HCT116 (cell line): ENCODE measurements at regions not wholly inside any gene's neighbourhood (a gene's known extent, or its start where the extent isn't known, plus 50 kb on each side); places are given as distances from the start of the nearest gene placed in this dataset.

Experiments
- ATAC-seq: fragments of 200-7000 bp; cut with Tn5 transposase; 2 replicates; pipeline ENCODE4 v1.9.1; 2020; ENCODE audit warnings: mild to moderate bottlenecking, moderate library complexity
- BruUV-seq: library from RNA; stranded (reverse); fragments of 400-500 nt; replicated peaks from 2 replicates; lab custom pipeline; 2021; lab: Mats Ljungman, UMichigan
- CTCF ChIA-PET: fragments of 300-600 bp; sonication (Branson Sonifier 250); formaldehyde crosslinking; loops from one replicate; lab custom pipeline; 2021; ENCODE audit warnings: antibody characterized with exemption; lab: Charles Lee
- POLR2A ChIA-PET: fragments of 300-600, 350-600 bp; sonication (Branson Sonifier 250); formaldehyde crosslinking; loops from one replicate; lab custom pipeline; 2021; ENCODE audit warnings: antibody characterized with exemption; lab: Charles Lee
- RAD21 ChIA-PET, 2 experiments: fragments of 300-600 bp; sonication (Branson Sonifier 250); formaldehyde crosslinking; loops; one replicate each; lab custom pipeline; 2023; ENCODE audit warnings: low total read pairs in 2 of 2; ENCODE audit not compliant: uncharacterized antibody in 2 of 2, unreplicated experiment in 2 of 2, low non-redundant PET in 1 of 2; lab: Charles Lee
- DNase-seq: peaks from one replicate; pipeline ENCODE4 v3.0.0-alpha.2; 2010; ENCODE audit warnings: low read depth, low spot score
- H2AFZ ChIP-seq: fragments of 200-600 bp; shearing (Covaris generic), sonication (generic); 2 replicates; pipeline ENCODE4 v1.6.1; 2017; ENCODE audit warnings: low read depth, mixed run types, mixed read lengths, antibody characterized with exemption, low read length; ENCODE audit not compliant: poor library complexity, severe bottlenecking
- H3K27ac ChIP-seq: 2 replicates; pipeline ENCODE4 v1.5.1; 2012; ENCODE audit warnings: low read depth, low read length
- H3K27me3 ChIP-seq: fragments of 200-600 bp; sonication (generic); 2 replicates; pipeline ENCODE4 v1.6.1; 2016; ENCODE audit warnings: mixed run types, low read length, mixed read lengths; ENCODE audit not compliant: insufficient read depth
- H3K36me3 ChIP-seq, 2 experiments: fragments of 200-500 bp in 1 of 2; fragments of 200-600 bp in 1 of 2; sonication (Bioruptor generic) in 1 of 2; sonication (generic) in 1 of 2; 2 replicates each; pipeline versions ENCODE4 v1.5.1 to v1.6.1; 2014 to 2016; ENCODE audit warnings: low read length in 2 of 2, inconsistent platforms in 1 of 2, mixed read lengths in 1 of 2, mixed run types in 1 of 2; ENCODE audit not compliant: insufficient read depth in 2 of 2, control insufficient read depth in 1 of 2
- H3K4me1 ChIP-seq, 2 experiments: fragments of 200-600 bp in 1 of 2; sonication (generic) in 1 of 2; 2 replicates each; pipeline versions ENCODE4 v1.5.1 to v1.6.1; 2012 to 2017; ENCODE audit warnings: low read length in 2 of 2, inconsistent platforms in 1 of 2, mild to moderate bottlenecking in 1 of 2, mixed read lengths in 1 of 2, mixed run types in 1 of 2, moderate library complexity in 1 of 2; ENCODE audit not compliant: insufficient read depth in 2 of 2, control insufficient read depth in 1 of 2
- H3K4me2 ChIP-seq: fragments of 200-600 bp; sonication (generic); 2 replicates; pipeline ENCODE4 v1.6.1; 2017; ENCODE audit warnings: mixed run types, low read length, mixed read lengths
- H3K4me3 ChIP-seq, 2 experiments: fragments of 200-600 bp in 1 of 2; sonication (generic) in 1 of 2; replicated peaks in 1 of 2; 2 replicates each; pipeline ENCODE4 v1.5.1; 2011 to 2016; ENCODE audit warnings: low read length in 2 of 2, control low read depth in 1 of 2, low read depth in 1 of 2, mild to moderate bottlenecking in 1 of 2, mixed read lengths in 1 of 2, mixed run types in 1 of 2
- H3K79me2 ChIP-seq: fragments of 200-600 bp; sonication (generic); 2 replicates; pipeline ENCODE4 v1.6.1; 2017; ENCODE audit warnings: mild to moderate bottlenecking, mixed run types, low read length, moderate library complexity, mixed read lengths; ENCODE audit not compliant: insufficient read depth
- H3K9ac ChIP-seq: fragments of 200-600 bp; sonication (generic); 2 replicates; pipeline ENCODE4 v1.6.1; 2016; ENCODE audit warnings: low read length, mixed read lengths
- H3K9me2 ChIP-seq: fragments of 200-600 bp; sonication (generic), shearing (Covaris generic); 2 replicates; pipeline ENCODE4 v1.6.1; 2017; ENCODE audit warnings: mixed run types, mild to moderate bottlenecking, moderate library complexity; ENCODE audit not compliant: insufficient read depth
- H3K9me3 ChIP-seq, 2 experiments: fragments of 200-500 bp in 1 of 2; fragments of 200-600 bp in 1 of 2; sonication (Bioruptor generic) in 1 of 2; sonication (generic) in 1 of 2; 2 replicates each; pipeline ENCODE4 v1.6.1; 2014 to 2017; ENCODE audit warnings: low read length in 2 of 2, mixed read lengths in 2 of 2, inconsistent platforms in 1 of 2, low read depth in 1 of 2, mild to moderate bottlenecking in 1 of 2, mixed run types in 1 of 2, moderate library complexity in 1 of 2; ENCODE audit not compliant: control insufficient read depth in 1 of 2, insufficient read depth in 1 of 2
- H4K20me1 ChIP-seq: fragments of 200-600 bp; sonication (generic), shearing (Covaris generic); 2 replicates; pipeline ENCODE4 v1.6.1; 2017; ENCODE audit warnings: mixed run types, mild to moderate bottlenecking, moderate library complexity; ENCODE audit not compliant: insufficient read depth
- ATF3 ChIP-seq: IDR thresholded peaks from 2 replicates; pipeline ENCODE4 v1.6.1; 2012
- CEBPB ChIP-seq: IDR thresholded peaks from 2 replicates; pipeline ENCODE4 v1.6.1; 2012; ENCODE audit warnings: low read depth
- EGR1 ChIP-seq: IDR thresholded peaks from 2 replicates; pipeline ENCODE4 v1.6.1; 2012; ENCODE audit warnings: low read depth
- ELF1 ChIP-seq: IDR thresholded peaks from 2 replicates; pipeline ENCODE4 v1.6.1; 2012; ENCODE audit warnings: low read depth, borderline replicate concordance
- EZH2 ChIP-seq: fragments of 200-600 bp; sonication (generic); IDR thresholded peaks from 2 replicates; pipeline ENCODE4 v1.6.1; 2017; ENCODE audit warnings: antibody characterized with exemption, mixed run types
- FOSL1 ChIP-seq: IDR thresholded peaks from 2 replicates; pipeline ENCODE4 v1.6.1; 2012; ENCODE audit warnings: low read depth
- JUND ChIP-seq: IDR thresholded peaks from 2 replicates; pipeline ENCODE4 v1.6.1; 2012
- POLR2A ChIP-seq: IDR thresholded peaks from 2 replicates; pipeline ENCODE4 v1.7.0; 2011; ENCODE audit warnings: borderline replicate concordance; ENCODE audit not compliant: insufficient read depth, insufficient read length; ENCODE audit errors: extremely low read depth
- POLR2AphosphoS5 ChIP-seq: IDR thresholded peaks from 2 replicates; pipeline ENCODE4 v1.6.1; 2011; ENCODE audit warnings: mild to moderate bottlenecking, low read depth, low read length, moderate library complexity
- RAD21 ChIP-seq: IDR thresholded peaks from 2 replicates; pipeline ENCODE4 v1.6.1; 2012; ENCODE audit warnings: low read depth, mild to moderate bottlenecking
- SP1 ChIP-seq: IDR thresholded peaks from 2 replicates; pipeline ENCODE4 v1.6.1; 2012; ENCODE audit warnings: low read depth
- YY1 ChIP-seq: IDR thresholded peaks from 2 replicates; pipeline ENCODE4 v1.6.1; 2011; ENCODE audit warnings: low read length, low read depth, moderate library complexity, mild to moderate bottlenecking; ENCODE audit not compliant: insufficient replicate concordance; ENCODE audit errors: extremely low read depth
- ZFX ChIP-seq: fragments of 450-650 bp; IDR thresholded peaks from 2 replicates; pipeline ENCODE4 v1.6.1; 2017
- intact Hi-C: fragments of 100-400 bp; cut with micrococcal nuclease; formaldehyde crosslinking; loops from 2 replicates; pipeline ENCODE4 v1.10.0; 2022
- TF ChIP-seq, protein P1 (sequence below): IDR thresholded peaks from 2 replicates; pipeline ENCODE4 v1.6.1; 2012
- TF ChIP-seq, protein P2 (sequence below): IDR thresholded peaks from 2 replicates; pipeline ENCODE4 v1.6.1; 2012; ENCODE audit warnings: low read depth
- TF ChIP-seq, protein P3 (sequence below): IDR thresholded peaks from 2 replicates; pipeline ENCODE4 v1.6.1; 2011; ENCODE audit warnings: mild to moderate bottlenecking, low read length, moderate library complexity; ENCODE audit not compliant: insufficient replicate concordance; ENCODE audit errors: extremely low read depth

- ChIA-PET RAD21 (no interaction called here), POLR2A (no interaction called here), CTCF (no interaction called here)
- Histone ChIP-seq H3K27ac (no peak overlapping the region), H3K9ac (no peak overlapping the region), H2AFZ (no peak overlapping the region), H4K20me1 (no peaks in the 10 kb centered on the region), H3K4me3 (no peak overlapping the region), H3K27me3 (no peaks in the 10 kb centered on the region), H3K9me3 (no peaks in the 10 kb centered on the region; a peak in 2 of 4 replicates), H3K4me1 (no peaks in the 10 kb centered on the region), H3K4me2 (no peak overlapping the region), H3K36me3 (no peaks in the 10 kb centered on the region), H3K79me2 (no peaks in the 10 kb centered on the region), H3K9me2 (no peaks in the 10 kb centered on the region)
- BruUV-seq, result no TSS peak
- TF ChIP-seq ATF3, result no peak
- TF ChIP-seq POLR2AphosphoS5, result no peak
- no peak for TF ChIP-seq JUND
- TF ChIP-seq, protein P1, sequence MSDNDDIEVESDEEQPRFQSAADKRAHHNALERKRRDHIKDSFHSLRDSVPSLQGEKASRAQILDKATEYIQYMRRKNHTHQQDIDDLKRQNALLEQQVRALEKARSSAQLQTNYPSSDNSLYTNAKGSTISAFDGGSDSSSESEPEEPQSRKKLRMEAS, result no peak
- TF ChIP-seq EGR1, result no peak
- no peak for TF ChIP-seq YY1
- no peak for TF ChIP-seq RAD21
- no peak for TF ChIP-seq SP1
- TF ChIP-seq, protein P2, sequence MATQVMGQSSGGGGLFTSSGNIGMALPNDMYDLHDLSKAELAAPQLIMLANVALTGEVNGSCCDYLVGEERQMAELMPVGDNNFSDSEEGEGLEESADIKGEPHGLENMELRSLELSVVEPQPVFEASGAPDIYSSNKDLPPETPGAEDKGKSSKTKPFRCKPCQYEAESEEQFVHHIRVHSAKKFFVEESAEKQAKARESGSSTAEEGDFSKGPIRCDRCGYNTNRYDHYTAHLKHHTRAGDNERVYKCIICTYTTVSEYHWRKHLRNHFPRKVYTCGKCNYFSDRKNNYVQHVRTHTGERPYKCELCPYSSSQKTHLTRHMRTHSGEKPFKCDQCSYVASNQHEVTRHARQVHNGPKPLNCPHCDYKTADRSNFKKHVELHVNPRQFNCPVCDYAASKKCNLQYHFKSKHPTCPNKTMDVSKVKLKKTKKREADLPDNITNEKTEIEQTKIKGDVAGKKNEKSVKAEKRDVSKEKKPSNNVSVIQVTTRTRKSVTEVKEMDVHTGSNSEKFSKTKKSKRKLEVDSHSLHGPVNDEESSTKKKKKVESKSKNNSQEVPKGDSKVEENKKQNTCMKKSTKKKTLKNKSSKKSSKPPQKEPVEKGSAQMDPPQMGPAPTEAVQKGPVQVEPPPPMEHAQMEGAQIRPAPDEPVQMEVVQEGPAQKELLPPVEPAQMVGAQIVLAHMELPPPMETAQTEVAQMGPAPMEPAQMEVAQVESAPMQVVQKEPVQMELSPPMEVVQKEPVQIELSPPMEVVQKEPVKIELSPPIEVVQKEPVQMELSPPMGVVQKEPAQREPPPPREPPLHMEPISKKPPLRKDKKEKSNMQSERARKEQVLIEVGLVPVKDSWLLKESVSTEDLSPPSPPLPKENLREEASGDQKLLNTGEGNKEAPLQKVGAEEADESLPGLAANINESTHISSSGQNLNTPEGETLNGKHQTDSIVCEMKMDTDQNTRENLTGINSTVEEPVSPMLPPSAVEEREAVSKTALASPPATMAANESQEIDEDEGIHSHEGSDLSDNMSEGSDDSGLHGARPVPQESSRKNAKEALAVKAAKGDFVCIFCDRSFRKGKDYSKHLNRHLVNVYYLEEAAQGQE, result no peak
- no peak for TF ChIP-seq FOSL1
- TF ChIP-seq CEBPB, result no peak
- TF ChIP-seq, protein P3, sequence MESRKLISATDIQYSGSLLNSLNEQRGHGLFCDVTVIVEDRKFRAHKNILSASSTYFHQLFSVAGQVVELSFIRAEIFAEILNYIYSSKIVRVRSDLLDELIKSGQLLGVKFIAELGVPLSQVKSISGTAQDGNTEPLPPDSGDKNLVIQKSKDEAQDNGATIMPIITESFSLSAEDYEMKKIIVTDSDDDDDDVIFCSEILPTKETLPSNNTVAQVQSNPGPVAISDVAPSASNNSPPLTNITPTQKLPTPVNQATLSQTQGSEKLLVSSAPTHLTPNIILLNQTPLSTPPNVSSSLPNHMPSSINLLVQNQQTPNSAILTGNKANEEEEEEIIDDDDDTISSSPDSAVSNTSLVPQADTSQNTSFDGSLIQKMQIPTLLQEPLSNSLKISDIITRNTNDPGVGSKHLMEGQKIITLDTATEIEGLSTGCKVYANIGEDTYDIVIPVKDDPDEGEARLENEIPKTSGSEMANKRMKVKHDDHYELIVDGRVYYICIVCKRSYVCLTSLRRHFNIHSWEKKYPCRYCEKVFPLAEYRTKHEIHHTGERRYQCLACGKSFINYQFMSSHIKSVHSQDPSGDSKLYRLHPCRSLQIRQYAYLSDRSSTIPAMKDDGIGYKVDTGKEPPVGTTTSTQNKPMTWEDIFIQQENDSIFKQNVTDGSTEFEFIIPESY, result no peak
- TF ChIP-seq ZFX, result no peak
- TF ChIP-seq POLR2A, result no peak
- no peak for TF ChIP-seq ELF1
- no peak for TF ChIP-seq EZH2
- ATAC-seq (no peak), DNase-seq (no peak)
- intact Hi-C loops, result no loop called here
Measured at GRCh38 chr17:70988622-70989021, 819.3 kb downstream of the KCNJ2 start.
